COLO668 (cell line): ENCODE measurements at regions not wholly inside any gene's neighbourhood (a gene's known extent, or its start where the extent isn't known, plus 50 kb on each side); places are given as distances from the start of the nearest gene placed in this dataset.

ENCODE experiments used
- DNase-seq: peaks from one replicate; lab custom pipeline; 2025; ENCODE audit not compliant: unreplicated experiment; lab: John Stamatoyannopoulos, UW

DNA sequence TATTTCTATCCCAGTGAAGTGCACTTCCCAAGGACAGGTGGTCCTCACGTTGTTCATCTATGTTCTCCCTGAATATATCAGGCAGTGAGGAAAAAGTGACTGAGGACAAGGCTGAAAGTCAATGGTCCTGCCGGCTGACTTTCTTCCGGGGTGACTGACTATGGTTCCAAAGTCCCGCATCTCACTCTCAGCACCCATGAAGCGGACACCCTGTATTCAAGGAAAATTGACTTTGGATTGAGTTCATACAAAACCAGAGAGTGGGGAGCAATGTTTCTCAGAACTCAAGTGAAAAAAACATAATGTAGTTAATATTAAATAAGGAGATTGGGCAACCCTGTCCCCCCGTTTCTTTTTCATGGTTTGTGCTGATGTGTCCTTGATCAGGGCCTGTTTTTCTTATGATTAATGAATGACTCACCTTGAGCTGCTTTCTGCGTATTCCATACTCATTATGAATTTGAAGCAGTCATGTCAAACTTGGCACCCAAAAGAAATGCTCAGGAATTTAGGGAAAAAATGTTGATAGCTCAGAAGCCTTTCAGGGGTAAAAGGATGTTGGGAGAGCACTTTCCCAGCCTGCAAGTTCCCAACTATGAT, 184.0 kb downstream of the CYLD start:
- DNase-seq = no peak

DNA sequence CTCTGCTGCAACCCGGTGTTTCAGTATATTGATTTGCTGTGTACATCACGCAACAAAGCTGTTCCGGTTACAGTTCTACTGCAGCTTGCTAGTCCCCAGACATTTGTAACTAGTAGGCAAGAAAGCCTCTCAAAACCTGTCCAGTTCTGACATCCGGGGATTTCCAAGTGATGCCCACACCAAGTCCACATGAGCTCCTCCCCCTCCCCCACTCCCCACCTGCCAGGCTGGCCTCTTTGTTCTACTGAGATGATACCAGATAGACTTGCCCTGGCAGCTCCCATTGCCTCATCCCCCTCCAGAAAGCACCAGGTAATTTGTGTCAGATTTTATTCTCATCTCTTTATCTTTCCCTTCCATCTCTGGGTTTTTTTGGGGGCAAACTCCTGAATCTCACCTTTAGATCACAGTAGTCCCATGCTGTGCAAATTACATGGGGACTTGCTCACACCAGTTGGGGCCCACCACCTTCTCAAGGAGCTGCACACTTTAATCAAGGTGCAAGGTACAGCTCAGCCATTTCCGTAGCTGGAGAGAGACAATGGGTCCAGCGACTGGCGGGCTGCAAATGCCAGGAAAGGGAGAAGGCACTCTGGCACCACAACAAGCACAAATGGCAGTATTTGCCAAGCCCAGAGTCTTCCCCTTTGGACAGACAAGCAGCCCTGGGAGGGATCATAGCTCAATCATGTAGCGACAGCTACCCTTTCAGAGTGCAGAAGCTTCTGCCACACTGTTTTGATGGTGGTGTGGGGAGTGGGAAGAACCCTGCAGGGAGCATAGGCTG, 183.1 kb downstream of the CYLD start:
- DNase-seq = no peak

DNA sequence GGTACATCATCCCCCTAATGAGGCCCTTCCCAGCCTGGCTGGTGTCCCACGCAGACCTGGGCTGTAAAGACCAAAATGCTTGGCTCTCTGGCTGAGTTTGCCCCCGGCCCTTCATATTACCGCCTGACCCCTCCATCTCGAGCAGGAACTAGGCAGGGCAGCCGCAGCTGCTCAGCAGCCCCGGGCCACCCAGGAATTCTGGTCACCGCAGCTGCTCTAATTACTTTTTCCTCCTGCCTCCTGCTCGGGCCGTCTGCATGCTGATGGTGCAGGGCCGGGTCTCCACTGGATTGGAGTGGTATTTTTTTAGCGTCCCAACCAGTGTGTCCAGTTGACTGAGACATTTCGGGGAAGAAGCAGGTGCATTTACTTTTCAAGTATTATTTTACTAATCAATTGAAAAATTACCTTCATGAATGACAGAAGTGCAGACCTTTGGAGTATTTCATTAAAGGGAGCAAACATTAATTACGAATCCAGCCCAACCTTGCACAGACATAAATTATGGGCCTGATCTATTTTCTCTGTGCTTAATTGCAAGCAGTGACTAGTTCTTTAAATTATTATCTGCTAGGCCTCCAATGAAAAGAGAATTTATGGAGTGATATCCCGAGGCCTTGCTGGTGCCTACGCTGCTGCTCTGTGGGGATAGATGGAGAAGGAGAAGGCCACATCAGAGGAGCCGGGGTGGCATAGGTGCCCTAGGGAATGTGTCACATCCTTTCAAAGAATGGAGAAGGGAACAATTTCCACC, 176.2 kb downstream of the CYLD start:
- no peak for DNase-seq

DNA sequence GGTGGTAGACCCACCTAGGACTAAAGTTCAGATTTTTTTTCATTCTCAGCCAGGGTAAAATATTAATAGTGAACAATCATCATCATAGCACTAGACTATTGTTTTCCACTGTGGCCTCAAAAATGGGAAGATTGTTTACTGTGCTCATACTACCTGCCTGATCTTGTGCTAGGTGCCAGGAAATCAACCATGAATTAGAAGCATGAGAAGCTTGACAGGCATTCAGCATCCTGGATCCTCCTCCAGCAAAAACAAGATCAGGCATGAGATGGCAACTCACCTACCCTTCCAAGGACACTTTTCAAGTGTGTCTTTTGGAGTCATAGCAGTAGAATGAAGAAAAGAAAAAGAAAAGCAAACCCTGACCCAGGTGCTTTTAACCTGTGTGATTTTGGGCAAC, 174.2 kb downstream of the CYLD start:
- DNase-seq = no peak

DNA sequence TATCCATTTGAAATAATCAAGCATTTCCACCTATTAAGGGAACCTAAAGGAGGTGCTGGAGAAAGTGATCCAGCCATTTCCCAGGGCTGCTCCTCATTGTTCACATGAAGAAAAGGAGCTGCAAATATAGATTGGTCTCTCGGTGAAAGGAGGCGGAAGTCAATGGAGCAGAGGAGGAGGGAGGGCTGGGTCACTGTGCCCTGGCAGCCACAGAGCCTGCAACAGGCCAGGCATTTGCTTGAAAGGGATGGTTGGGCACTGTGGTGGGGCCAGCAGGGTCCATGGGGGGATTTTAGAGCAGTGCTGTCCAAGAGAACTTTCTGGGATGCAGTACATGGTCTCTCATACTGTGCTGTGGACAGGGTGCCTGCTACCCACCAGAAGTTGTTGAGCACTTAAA, 173.2 kb downstream of the CYLD start:
- DNase-seq = no peak

DNA sequence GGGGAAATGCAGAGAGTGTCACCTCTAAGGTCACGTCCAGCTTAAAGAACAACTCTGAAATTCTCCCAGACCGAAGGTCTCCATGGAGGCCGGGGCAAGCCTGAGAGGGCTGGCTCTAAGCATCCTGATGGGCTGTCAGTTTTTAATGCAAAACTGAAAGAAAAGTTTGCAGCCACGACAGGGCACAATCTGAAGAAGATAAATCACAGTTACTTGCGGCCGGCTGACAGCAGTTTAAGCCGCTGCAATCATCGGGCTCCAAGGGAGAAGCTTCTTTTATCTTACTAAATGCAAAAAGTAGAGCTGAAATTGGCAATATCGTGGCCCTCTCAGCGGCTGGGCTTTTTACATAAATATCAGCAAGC, 168.8 kb downstream of the CYLD start:
- no peak for DNase-seq

DNA sequence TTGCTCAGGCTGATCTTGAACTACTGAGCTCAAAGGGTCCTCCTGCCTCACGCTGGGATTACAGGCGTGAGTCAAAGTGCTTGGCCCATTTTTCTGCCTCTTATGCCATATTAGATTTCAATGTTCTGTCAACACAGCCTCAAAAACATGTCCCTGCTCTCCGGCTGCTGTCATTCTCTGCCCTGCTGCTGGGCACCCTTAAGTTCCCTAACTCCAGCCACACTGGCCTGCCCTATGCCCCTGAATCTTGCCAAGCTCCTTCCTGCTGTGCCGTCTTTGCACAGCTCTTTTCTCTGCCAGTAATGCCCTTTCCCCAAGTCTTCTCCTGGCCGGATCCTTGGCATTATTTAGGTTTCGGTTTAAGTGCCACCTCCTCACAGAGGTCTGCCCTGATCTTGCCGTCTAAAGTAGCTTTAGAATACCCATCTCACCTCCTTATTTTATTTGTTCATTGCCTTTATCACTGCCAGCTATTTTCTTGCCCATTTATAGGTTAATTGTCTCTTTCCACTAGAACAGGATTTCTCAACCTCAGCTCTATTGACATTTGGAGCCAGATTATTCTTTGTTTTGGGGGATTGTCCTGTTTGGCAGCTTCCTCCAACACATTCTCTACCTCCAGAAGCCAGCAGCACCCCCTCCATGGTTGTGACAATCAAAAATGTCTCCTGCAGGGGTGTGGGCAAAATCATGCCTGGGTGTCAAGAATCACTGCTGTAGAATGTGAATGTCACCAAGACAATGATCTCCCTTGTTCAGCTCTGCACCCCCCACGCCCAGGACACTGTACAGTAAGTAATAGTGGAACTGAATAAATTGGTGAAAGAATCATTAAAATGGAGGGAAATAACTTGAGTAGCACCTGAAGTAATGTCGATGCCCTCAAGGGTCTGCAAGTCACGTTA, 168.2 kb downstream of the CYLD start:
- DNase-seq = no peak

DNA sequence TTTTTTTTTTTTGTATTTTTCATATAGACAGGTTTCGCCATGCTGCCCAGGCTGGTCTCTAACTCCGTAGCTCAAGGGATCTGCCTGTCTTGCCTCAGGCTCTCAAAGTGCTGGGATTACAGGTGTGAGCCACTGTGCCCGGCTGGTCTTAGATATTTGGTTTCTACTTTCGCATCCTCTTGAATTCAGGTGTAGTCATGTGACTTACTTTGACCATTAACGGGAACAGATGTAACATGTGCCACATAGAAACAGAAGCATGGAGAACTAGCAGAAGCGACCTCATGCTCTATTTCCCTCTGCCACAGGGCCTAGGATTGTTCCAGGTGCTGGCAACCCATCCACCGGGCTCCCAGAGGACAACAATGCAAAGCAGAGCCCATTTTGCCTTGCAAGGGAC, 166.6 kb downstream of the CYLD start:
- DNase-seq = no peak

DNA sequence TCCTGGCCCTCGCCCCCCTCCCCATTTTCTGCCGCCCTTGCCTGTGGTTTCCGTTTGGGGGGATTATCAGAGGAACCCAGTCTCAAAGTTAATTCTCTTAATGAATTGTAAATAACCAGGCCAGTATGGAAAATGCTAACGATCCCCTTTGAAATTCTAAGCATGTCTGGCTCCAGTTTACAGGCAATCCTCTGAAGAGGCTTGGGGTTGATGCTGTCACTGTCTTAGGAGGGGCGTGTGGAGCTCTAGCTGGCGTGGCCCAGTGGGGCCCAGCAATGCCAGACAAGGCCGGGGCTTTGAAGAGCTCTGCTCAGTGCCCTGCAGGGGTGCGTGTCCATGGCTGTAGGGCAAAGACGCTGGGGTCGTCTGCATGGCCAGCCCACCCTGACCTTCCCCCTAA, 164.6 kb downstream of the CYLD start:
- no peak for DNase-seq

DNA sequence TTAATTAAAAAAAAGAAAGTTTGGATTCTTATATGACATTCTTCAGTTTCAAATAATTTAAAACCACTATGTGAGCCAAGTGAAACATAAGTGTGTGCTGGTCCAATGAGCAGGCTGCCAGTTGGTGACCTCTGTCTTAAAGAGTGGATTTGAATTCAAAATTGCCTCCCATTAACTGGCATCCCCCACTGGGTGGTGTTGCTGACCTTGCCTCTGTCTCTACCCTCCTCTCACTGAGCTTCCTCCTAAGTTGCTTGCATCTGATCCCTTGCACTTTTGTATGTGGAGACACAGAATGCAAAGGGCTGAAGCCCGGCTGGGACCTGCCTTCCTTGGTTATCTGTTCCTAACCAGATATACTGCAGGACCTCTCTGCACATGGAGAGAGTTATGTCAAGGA, 160.6 kb downstream of the CYLD start:
- DNase-seq = no peak

DNA sequence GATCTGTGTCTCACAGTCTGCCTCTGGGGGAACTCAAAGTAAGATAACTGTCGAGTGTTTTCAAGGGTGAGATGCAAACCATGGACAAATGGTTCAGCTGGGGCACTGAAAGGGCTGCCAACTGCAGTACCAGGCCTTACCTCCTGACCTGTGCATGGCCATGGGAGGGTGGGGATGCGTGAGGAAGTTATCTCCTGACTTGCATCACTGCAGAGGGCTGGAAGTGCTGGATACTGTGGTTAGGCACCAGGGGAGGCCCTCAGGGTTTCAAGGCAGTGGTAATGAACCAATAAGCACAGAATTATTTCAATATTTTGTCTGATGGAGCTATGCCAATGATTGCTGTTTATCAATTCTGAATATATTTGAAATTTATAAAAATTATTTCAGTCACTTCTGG, 159.2 kb downstream of the CYLD start:
- DNase-seq = no peak

DNA sequence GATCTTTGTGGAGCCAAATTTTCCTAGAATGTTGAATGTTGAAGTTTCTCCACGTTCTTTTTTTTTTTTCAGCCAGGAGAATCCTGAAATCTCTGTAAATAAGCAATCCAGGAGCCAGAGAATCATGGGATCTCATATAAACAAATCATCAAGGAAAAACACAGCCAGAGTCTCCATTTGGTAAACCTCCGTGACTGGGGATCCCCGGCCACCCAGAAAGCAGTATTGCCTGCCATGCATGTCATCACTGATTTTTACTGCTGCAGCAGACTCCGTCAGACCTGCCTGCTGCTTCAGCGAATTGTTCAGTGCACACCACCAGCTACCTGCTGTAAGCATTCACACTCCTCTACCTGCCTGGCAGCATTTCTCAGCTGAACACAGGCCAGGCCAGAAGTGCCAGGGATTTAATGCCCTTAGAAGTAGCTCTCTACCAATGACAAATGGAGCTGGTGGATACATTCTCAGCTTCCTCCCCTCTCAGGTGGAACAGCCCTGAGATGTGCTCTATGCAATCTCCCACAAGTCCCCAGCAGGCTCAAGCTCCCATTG, 158.6 kb downstream of the CYLD start:
- no peak for DNase-seq

DNA sequence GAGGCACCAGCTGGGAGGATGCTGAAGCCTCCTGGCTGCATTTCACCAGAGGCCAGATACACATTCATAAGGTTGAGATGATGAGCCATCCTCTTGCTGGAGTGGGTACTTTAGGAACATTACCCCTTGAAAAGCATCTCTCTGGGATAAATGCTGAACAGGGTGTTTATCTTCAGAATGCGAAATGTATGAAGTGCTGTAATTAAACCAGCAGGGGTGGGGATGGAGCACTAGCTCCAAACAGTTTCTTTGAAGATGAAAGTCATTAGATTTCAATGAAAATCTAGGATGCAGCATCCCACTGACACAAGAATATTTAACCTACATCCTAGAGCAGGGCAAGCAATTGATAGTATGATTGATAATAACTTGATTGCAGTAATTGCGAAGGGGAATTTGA, 158.1 kb downstream of the CYLD start:
- DNase-seq = no peak

DNA sequence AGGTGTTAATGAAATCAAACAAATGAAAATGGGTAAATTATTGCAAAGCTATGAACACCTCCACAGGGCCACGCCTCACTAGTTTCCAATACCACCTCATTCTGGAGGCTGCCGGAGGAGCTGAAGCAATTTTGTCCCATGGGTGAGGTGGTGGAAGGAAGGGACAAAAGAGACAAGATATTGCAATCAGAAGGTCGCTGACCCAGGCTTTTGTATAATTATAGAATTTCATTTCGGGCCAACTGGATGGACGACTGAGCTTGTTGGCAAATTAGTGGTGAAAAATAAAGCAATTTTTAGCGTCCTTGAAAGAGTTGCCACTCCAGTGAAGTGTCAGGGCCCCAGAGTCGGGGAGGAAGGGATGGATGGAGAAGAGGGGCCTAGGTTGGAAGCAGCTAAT, 147.9 kb downstream of the CYLD start:
- DNase-seq = no peak

DNA sequence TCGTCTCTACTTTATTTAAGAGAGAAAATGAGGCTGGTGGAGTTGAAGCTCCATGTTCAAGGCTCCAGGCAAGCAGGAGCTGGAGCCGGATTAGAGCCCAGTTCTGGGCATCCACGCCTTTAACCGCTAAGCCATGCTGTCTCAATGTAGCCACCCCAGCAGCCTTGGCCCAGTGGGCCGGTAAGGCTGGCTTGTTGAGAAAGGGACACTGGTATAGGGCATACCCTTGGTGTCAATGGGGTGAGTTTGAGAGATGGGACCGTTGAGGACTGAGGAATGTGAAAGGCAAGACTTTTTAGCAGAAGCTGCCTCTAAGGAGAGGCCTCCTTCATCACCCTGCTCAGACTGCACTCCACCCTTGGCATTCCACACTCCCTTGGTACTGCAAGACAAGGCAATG, 147.4 kb downstream of the CYLD start:
- no peak for DNase-seq

DNA sequence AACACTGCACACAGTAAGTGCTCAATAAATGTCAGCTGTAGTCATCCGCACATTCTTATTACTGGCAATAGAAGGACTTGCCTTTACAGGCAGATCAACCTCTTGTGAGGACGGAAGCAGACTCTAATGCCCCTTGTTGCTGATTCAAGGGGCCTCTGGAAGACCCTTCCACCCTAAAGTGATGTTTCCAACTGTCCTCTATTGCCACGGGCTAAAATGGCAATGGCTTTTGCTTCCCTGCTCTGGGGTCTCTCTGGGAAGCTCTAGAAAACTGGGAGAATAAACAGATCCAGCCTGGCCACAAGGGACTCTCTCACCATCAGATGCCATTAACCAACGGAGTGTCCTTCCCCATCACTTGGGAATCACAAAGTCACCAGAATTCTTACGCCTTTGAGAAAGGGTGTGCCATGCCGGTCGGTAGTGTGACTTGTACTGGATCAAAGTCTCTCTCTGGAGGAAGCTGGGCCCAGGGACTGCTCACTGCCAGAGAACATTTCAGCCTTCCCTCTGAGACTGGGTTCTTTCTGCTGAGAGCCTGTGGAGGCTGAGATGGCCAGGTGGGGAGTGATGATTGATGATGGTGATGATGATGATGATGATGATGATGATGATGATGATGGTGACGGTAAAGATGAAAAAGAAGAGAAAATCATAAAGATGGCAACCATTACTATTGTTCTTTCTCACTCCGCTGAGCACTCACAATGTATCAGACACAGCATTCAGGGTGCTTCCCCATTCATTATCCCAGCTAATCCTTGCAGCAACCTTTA, 146.8 kb downstream of the CYLD start:
- DNase-seq = no peak

DNA sequence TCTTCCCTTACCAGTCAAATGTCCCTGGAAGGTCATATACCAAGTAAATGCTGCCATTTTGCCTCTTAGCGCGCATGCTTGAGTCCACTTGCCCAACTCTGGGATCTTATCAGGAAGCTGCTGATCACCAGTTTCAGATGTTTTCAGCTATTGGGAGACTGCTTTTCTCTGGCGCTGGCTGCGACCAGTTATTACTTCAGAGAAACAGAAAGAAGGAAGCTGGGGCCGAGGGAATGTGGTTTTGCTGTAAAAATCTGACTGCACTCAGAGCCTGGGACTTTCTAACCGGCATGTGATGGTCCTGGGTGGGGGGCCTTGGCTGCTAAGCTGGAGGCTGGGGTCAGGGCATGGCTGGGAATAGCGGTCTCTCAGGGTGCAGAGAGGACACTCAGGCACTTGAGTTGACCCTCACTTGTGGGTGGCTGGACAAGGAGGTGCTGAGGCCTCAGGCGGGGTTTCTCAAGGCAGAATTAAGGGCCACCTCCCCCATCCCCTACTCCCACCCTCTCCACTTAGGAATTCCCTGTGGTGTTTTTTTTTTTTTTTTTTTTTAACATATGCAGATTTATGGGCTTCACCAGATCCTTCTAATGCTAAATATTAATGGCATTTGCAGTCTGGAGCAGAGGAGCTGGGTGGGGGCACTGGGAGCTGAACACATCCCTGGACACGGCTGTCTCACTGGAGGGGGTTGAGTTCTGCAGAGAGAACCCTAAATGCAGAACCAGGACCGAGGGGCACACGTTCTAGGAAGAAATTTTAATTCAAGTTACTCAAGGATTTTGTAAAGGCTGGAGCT, 145.8 kb downstream of the CYLD start:
- DNase-seq = no peak

DNA sequence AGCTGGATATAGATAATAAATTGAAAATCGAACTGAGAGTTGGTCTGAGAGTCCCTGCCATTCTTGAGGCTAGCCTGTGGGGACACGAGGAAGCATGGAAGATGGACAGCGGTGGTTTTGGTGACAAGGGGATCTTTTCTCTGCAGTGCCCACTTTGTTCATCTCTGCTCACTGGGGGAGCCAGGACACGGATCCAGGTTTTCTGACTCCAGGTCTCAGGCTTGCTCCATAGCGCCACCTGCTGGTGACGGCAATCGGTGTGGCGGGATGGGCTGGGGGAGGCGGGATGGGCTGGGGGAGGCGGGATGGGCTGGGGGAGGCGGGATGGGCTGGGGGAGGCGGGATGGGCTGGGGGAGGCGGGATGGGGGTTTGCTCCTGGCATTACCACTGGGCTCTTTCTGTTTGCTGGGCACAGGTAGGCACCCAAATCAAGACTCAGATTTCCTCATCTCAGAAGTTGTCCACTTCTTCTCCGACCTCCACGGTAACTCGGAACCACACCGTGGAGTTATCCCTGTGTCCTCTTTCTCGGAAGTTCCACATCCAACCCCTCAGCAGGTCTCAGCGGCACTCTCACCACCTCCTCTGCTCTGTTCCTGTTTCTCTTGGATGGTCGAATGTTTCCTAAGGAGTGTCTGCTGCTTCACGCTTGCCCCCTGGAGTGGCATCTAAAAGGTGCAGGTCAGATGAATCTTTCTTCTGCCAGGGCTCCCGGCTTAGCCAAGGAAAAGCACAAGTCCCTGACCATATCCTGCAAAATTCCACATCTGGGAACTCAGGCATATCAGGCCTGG, 142.4 kb downstream of the CYLD start:
- peak; percentile 13 for DNase-seq

DNA sequence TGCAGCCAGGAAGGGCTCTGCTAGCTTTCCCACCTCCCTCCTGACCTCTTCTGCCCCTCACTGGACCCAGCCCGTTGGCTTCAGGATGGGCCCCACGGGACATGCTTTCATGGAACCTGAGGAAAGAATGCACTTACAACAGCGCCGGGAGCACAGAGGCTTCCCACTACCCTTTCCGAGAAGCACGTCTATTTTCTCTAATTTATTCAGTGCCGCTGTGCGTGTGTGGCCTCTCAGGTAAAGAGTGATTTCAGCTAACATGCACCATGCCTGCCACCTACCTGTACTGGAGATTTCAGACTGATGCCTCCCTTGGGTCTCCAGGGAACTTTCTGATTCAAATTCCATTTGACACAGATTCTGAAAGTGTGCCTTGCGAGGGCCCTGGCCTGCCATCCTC, 140.1 kb downstream of the CYLD start:
- no peak for DNase-seq
